Colonic mucosa (tissue), 4 donors: ENCODE measurements at regions not wholly inside any gene's neighbourhood (a gene's known extent, or its start where the extent isn't known, plus 50 kb on each side); places are given as distances from the start of the nearest gene placed in this dataset.

Experiments used
- DNase-seq: peaks from one replicate; pipeline ENCODE4 v3.0.0-alpha.2; 2020
- H3K27ac ChIP-seq: fragments of 200-600 bp; one replicate; pipeline ENCODE4 v1.8.0; 2021
- H3K27me3 ChIP-seq: fragments of 200-600 bp; one replicate; pipeline ENCODE4 v1.8.0; 2021
- H3K36me3 ChIP-seq: fragments of 200-600 bp; one replicate; pipeline ENCODE4 v1.8.0; 2021
- H3K4me1 ChIP-seq: fragments of 200-600 bp; one replicate; pipeline ENCODE4 v1.8.0; 2021; ENCODE audit warnings: mild to moderate bottlenecking
- H3K4me3 ChIP-seq: fragments of 200-600 bp; one replicate; pipeline ENCODE4 v1.8.0; 2021
- H3K9ac ChIP-seq, 2 donors: one replicate each; pipeline ENCODE4 v1.7.0; 2013; ENCODE audit warnings: control low read depth in 2 of 2, low read depth in 2 of 2, low read length in 2 of 2
- H3K9me3 ChIP-seq: fragments of 200-600 bp; one replicate; pipeline ENCODE4 v1.8.0; 2021
- intact Hi-C: fragments of 100-400 bp; cut with DNase I; formaldehyde crosslinking; loops from one replicate; pipeline ENCODE4 v1.14.1; 2022
- TF ChIP-seq, protein P1 (sequence below): fragments of 200-600 bp; IDR thresholded peaks from one replicate; pipeline ENCODE4 v1.8.0; 2022; ENCODE audit warnings: antibody characterized with exemption, mild to moderate bottlenecking
- donor health status: healthy.
- donor health status: DM: no; HTN: no; CAD: no.
- donor health status: DM: no; HTN: no; CAD: no.

DNA sequence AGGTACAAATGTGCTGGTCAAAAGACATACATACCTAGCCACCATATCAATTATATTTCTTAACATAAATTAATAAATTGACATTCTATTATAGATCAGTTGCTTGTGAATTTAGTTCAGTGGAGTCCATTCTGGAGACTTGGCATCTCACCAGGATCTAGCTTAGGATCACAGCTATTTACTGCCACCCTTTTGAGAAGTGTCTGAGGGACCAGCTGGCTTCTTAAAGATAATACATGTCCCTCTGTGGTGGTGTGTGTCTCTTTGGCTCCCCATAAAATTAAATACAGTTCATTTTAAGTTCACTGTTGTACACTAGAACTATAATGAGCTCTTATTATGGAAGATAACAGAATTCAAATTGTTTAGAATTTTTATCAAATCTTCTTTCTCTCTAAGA, 290.7 kb downstream of the PRELID2 start:
- Histone ChIP-seq H3K4me1 (no peaks in the 10 kb centered on the region), H3K27ac (peak overlapping the region; percentile 59), H3K9ac (no peak overlapping the region), H3K27me3 (no peaks in the 10 kb centered on the region), H3K9me3 (no peaks in the 10 kb centered on the region), H3K36me3 (no peaks in the 10 kb centered on the region), H3K4me3 (no peak overlapping the region)
- TF ChIP-seq, protein P1, sequence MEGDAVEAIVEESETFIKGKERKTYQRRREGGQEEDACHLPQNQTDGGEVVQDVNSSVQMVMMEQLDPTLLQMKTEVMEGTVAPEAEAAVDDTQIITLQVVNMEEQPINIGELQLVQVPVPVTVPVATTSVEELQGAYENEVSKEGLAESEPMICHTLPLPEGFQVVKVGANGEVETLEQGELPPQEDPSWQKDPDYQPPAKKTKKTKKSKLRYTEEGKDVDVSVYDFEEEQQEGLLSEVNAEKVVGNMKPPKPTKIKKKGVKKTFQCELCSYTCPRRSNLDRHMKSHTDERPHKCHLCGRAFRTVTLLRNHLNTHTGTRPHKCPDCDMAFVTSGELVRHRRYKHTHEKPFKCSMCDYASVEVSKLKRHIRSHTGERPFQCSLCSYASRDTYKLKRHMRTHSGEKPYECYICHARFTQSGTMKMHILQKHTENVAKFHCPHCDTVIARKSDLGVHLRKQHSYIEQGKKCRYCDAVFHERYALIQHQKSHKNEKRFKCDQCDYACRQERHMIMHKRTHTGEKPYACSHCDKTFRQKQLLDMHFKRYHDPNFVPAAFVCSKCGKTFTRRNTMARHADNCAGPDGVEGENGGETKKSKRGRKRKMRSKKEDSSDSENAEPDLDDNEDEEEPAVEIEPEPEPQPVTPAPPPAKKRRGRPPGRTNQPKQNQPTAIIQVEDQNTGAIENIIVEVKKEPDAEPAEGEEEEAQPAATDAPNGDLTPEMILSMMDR: no peak
- intact Hi-C loops: no loop called here
- peak; percentile 22 for DNase-seq

DNA sequence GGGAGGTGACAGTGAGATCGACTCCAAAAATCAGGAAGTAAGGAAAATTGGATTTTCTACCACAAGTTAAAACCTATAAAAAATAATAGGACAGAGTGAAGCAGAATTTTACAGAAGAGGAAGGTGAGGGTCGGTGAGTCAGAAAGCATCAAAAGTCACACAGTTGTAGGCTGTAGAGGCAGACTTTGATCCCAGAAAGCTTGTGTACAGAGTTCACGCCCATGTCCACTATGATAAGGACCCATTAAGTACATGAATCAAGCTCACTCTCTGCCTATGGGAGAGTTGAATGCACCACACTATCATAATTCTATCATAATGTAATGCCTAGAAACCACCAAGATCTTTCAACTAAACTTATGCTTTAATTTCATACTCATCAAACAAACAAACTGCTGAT, 291.2 kb downstream of the PRELID2 start:
- no peaks in the 10 kb centered on the region for H3K36me3 ChIP-seq
- no peak overlapping the region for H3K9ac ChIP-seq
- DNase-seq: peak; percentile 57
- no peaks in the 10 kb centered on the region for H3K4me1 ChIP-seq
- peak overlapping the region; percentile 59 for H3K27ac ChIP-seq
- no peaks in the 10 kb centered on the region for H3K9me3 ChIP-seq
- H3K27me3 ChIP-seq: no peaks in the 10 kb centered on the region
- no peak overlapping the region for H3K4me3 ChIP-seq
- TF ChIP-seq, protein P1: no peak
- intact Hi-C loops: no loop called here

GRCh38 chr5:145540375-145540774, 294.8 kb downstream of the PRELID2 start:
- intact Hi-C loops: no loop called here
- no peaks in the 10 kb centered on the region for H3K36me3 ChIP-seq
- no peak overlapping the region for H3K27ac ChIP-seq
- H3K9me3 ChIP-seq: no peaks in the 10 kb centered on the region
- no peaks in the 10 kb centered on the region for H3K4me1 ChIP-seq
- DNase-seq: no peak
- H3K27me3 ChIP-seq: no peaks in the 10 kb centered on the region
- TF ChIP-seq, protein P1: no peak
- H3K4me3 ChIP-seq: no peak overlapping the region
- H3K9ac ChIP-seq: no peak overlapping the region

- intact Hi-C loops: no loop called here
- Histone ChIP-seq H3K4me3 (no peak overlapping the region), H3K9ac (no peak overlapping the region), H3K27ac (no peak overlapping the region), H3K27me3 (no peaks in the 10 kb centered on the region), H3K9me3 (no peaks in the 10 kb centered on the region), H3K36me3 (no peaks in the 10 kb centered on the region), H3K4me1 (no peaks in the 10 kb centered on the region)
- TF ChIP-seq, protein P1: no peak
- no peak for DNase-seq
Observed at GRCh38 chr5:145539201-145539600, 295.9 kb downstream of the PRELID2 start.

GRCh38 chr5:145536133-145536532, 299.0 kb downstream of the PRELID2 start:
- no peaks in the 10 kb centered on the region for H3K36me3 ChIP-seq
- no peak overlapping the region for H3K27ac ChIP-seq

More at GRCh38 chr5:145536133-145536532, 299.0 kb downstream of the PRELID2 start:
- no peaks in the 10 kb centered on the region for H3K9me3 ChIP-seq
- intact Hi-C loops: no loop called here
- no peak overlapping the region for H3K9ac ChIP-seq
- H3K27me3 ChIP-seq: no peaks in the 10 kb centered on the region
- H3K4me1 ChIP-seq: no peaks in the 10 kb centered on the region
- no peak overlapping the region for H3K4me3 ChIP-seq
- TF ChIP-seq, protein P1: no peak
- DNase-seq: no peak
